OCI-LY1 (cell line): ENCODE measurements at regions not wholly inside any gene's neighbourhood (a gene's known extent, or its start where the extent isn't known, plus 50 kb on each side); places are given as distances from the start of the nearest gene placed in this dataset.

Source experiments
- H2AFZ ChIP-seq: fragments of 200-600 bp; sonication (generic), shearing (Covaris generic); 2 replicates; pipeline ENCODE4 v1.6.0; 2014; ENCODE audit warnings: antibody characterized with exemption, mild to moderate bottlenecking, low read length
- H3F3A ChIP-seq: fragments of 200-600 bp; sonication (generic), shearing (Covaris generic); 2 replicates; pipeline ENCODE4 v1.6.0; 2014; ENCODE audit warnings: mild to moderate bottlenecking, antibody characterized with exemption, low read length, moderate library complexity; ENCODE audit not compliant: insufficient read depth
- H3K27ac ChIP-seq: fragments of 200-600 bp; sonication (generic); 2 replicates; pipeline ENCODE4 v1.5.1; 2014; ENCODE audit warnings: low read length, mixed run types, mild to moderate bottlenecking, low read depth; ENCODE audit not compliant: poor library complexity, severe bottlenecking
- H3K27me3 ChIP-seq: fragments of 200-600 bp; sonication (generic); 2 replicates; pipeline ENCODE4 v1.6.0; 2014; ENCODE audit warnings: antibody characterized with exemption, mild to moderate bottlenecking, low read length, moderate library complexity; ENCODE audit not compliant: insufficient read depth
- H3K36me3 ChIP-seq: fragments of 200-600 bp; sonication (generic); 2 replicates; pipeline ENCODE4 v1.6.1; 2014; ENCODE audit warnings: mild to moderate bottlenecking, antibody characterized with exemption, low read length, moderate library complexity, mixed read lengths; ENCODE audit not compliant: insufficient read depth
- H3K4me1 ChIP-seq: fragments of 200-600 bp; sonication (generic); 2 replicates; pipeline ENCODE4 v1.5.1; 2014; ENCODE audit warnings: mild to moderate bottlenecking, low read length, moderate library complexity; ENCODE audit not compliant: insufficient read depth, severe bottlenecking
- H3K4me2 ChIP-seq: fragments of 200-600 bp; sonication (generic), shearing (Covaris generic); 2 replicates; pipeline ENCODE4 v1.6.1; 2014; ENCODE audit warnings: low read length
- H3K4me3 ChIP-seq: fragments of 200-600 bp; sonication (generic); 2 replicates; pipeline ENCODE4 v1.5.1; 2014; ENCODE audit warnings: low read length, low read depth, mild to moderate bottlenecking, mixed read lengths; ENCODE audit not compliant: poor library complexity, severe bottlenecking
- H3K79me2 ChIP-seq: fragments of 200-600 bp; shearing (Covaris generic); 2 replicates; pipeline ENCODE4 v1.6.1; 2016; ENCODE audit warnings: mixed run types, low read length, mixed read lengths; ENCODE audit not compliant: insufficient read depth
- H3K9ac ChIP-seq: fragments of 200-600 bp; sonication (generic), shearing (Covaris generic); 2 replicates; pipeline ENCODE4 v1.6.1; 2014; ENCODE audit warnings: mild to moderate bottlenecking, low read length, mixed read lengths
- H3K9me2 ChIP-seq: fragments of 200-600 bp; sonication (generic), shearing (Covaris generic); 2 replicates; pipeline ENCODE4 v1.6.1; 2014; ENCODE audit warnings: low read depth, mild to moderate bottlenecking, low read length, mixed read lengths
- H3K9me3 ChIP-seq: fragments of 200-600 bp; shearing (Covaris generic); 2 replicates; pipeline ENCODE4 v1.6.1; 2014; ENCODE audit warnings: low read length, mixed read lengths
- H4K20me1 ChIP-seq: fragments of 200-600 bp; sonication (generic), shearing (Covaris generic); 2 replicates; pipeline ENCODE4 v1.6.0; 2016; ENCODE audit warnings: mild to moderate bottlenecking, low read length; ENCODE audit not compliant: insufficient read depth
- CTCF ChIP-seq: fragments of 200-600 bp; sonication (generic), shearing (Covaris generic); IDR thresholded peaks from 2 replicates; pipeline ENCODE4 v1.5.1; 2017; ENCODE audit warnings: mild to moderate bottlenecking, antibody characterized with exemption, low read length, moderate library complexity, mixed read lengths
- EZH2 ChIP-seq: fragments of 200-600 bp; sonication (generic), shearing (Covaris generic); IDR thresholded peaks from 2 replicates; pipeline ENCODE4 v1.8.0; 2017; ENCODE audit warnings: borderline replicate concordance, mixed run types, mild to moderate bottlenecking, antibody characterized with exemption, low read length, moderate library complexity, mixed read lengths

- Histone ChIP-seq H3K27me3 (no peaks in the 10 kb centered on the region), H3K36me3 (no peaks in the 10 kb centered on the region), H2AFZ (no peak overlapping the region), H3K9ac (no peak overlapping the region), H3F3A (no peaks in the 10 kb centered on the region), H3K4me1 (no peaks in the 10 kb centered on the region), H3K9me2 (no peaks in the 10 kb centered on the region), H3K4me3 (no peak overlapping the region), H3K27ac (no peak overlapping the region), H4K20me1 (no peaks in the 10 kb centered on the region), H3K9me3 (no peaks in the 10 kb centered on the region), H3K79me2 (no peaks in the 10 kb centered on the region), H3K4me2 (no peak overlapping the region)
- no peak for TF ChIP-seq EZH2
These were observed 223.2 kb upstream of the COPS8 start for GRCh38 chr2:236862526-236862925.

- no peak overlapping the region for H3K4me2 ChIP-seq
These were observed 222.5 kb upstream of the COPS8 start for GRCh38 chr2:236862961-236863728.

GRCh38 chr2:236863729-236864126, 222.0 kb upstream of the COPS8 start:
- Histone ChIP-seq H3K4me3 (no peak overlapping the region), H3K9ac (no peak overlapping the region), H3K9me2 (no peaks in the 10 kb centered on the region), H3F3A (no peaks in the 10 kb centered on the region), H2AFZ (no peak overlapping the region), H3K36me3 (no peaks in the 10 kb centered on the region), H3K4me2 (no peak overlapping the region), H3K27ac (no peak overlapping the region), H3K9me3 (no peaks in the 10 kb centered on the region), H4K20me1 (no peaks in the 10 kb centered on the region), H3K4me1 (no peaks in the 10 kb centered on the region), H3K27me3 (no peaks in the 10 kb centered on the region), H3K79me2 (no peaks in the 10 kb centered on the region)
- TF ChIP-seq CTCF: no peak
- TF ChIP-seq EZH2: no peak

More at GRCh38 chr2:236862961-236863728, 222.5 kb upstream of the COPS8 start:
- no peaks in the 10 kb centered on the region for H3K79me2 ChIP-seq
- no peak overlapping the region for H2AFZ ChIP-seq
- no peaks in the 10 kb centered on the region for H4K20me1 ChIP-seq
- H3F3A ChIP-seq: no peaks in the 10 kb centered on the region
- H3K9me3 ChIP-seq: no peaks in the 10 kb centered on the region
- no peaks in the 10 kb centered on the region for H3K36me3 ChIP-seq
- no peak overlapping the region for H3K27ac ChIP-seq
- H3K9ac ChIP-seq: no peak overlapping the region
- H3K9me2 ChIP-seq: no peaks in the 10 kb centered on the region
- H3K4me3 ChIP-seq: no peak overlapping the region
- TF ChIP-seq CTCF (no peak), EZH2 (no peak)
- no peaks in the 10 kb centered on the region for H3K4me1 ChIP-seq
- no peaks in the 10 kb centered on the region for H3K27me3 ChIP-seq

- no peaks in the 10 kb centered on the region for H3K36me3 ChIP-seq
- H3K9me3 ChIP-seq: no peaks in the 10 kb centered on the region
- H4K20me1 ChIP-seq: no peaks in the 10 kb centered on the region
- no peaks in the 10 kb centered on the region for H3K79me2 ChIP-seq
- H3K9me2 ChIP-seq: no peaks in the 10 kb centered on the region
- TF ChIP-seq EZH2 (no peak), CTCF (no peak)
- H3K9ac ChIP-seq: no peak overlapping the region
- H2AFZ ChIP-seq: no peak overlapping the region
- H3F3A ChIP-seq: no peaks in the 10 kb centered on the region
- no peaks in the 10 kb centered on the region for H3K27me3 ChIP-seq
- no peak overlapping the region for H3K27ac ChIP-seq
- H3K4me2 ChIP-seq: no peak overlapping the region
- no peak overlapping the region for H3K4me3 ChIP-seq
- no peaks in the 10 kb centered on the region for H3K4me1 ChIP-seq
These were observed 220.6 kb upstream of the COPS8 start for GRCh38 chr2:236865052-236865451.
